GM18507 (cell line): ENCODE measurements at regions not wholly inside any gene's neighbourhood (a gene's known extent, or its start where the extent isn't known, plus 50 kb on each side); places are given as distances from the start of the nearest gene placed in this dataset.

Source experiments
- DNase-seq: peaks from one replicate; pipeline ENCODE4 v3.0.0; 2011; ENCODE audit warnings: low read depth; ENCODE audit not compliant: insufficient read length; ENCODE audit errors: extremely low spot score
- FAIRE-seq: peaks from 2 replicates; lab custom pipeline; 2011; peaks lifted over from hg19 to GRCh38; lab: Jason Lieb, UNC

- DNase-seq (no peak), FAIRE-seq (no peak)
Measured at GRCh38 chr22:47282851-47283250, 520.4 kb downstream of the TBC1D22A start.

- FAIRE-seq (no peak), DNase-seq (no peak)
Measured at GRCh38 chr22:47282366-47282765, 519.9 kb downstream of the TBC1D22A start.

GRCh38 chr22:47281126-47282106 lies 519.0 kb downstream of the TBC1D22A start:
- DNase-seq (no peak), FAIRE-seq (no peak)

GRCh38 chr22:47280301-47280700 lies 517.9 kb downstream of the TBC1D22A start:
- FAIRE-seq (no peak), DNase-seq (no peak)

GRCh38 chr22:47279746-47280145 lies 517.3 kb downstream of the TBC1D22A start:
- DNase-seq: no peak
- no peak for FAIRE-seq

GRCh38 chr22:47279337-47279736 lies 516.9 kb downstream of the TBC1D22A start:
- FAIRE-seq (no peak), DNase-seq (no peak)

- FAIRE-seq: no peak
- DNase-seq: no peak
Measured at GRCh38 chr22:47278655-47279054, 516.2 kb downstream of the TBC1D22A start.

GRCh38 chr22:47277531-47277930 lies 515.1 kb downstream of the TBC1D22A start:
- FAIRE-seq: no peak

GRCh38 chr22:47276991-47277390 lies 514.5 kb downstream of the TBC1D22A start:
- no peak for FAIRE-seq
- DNase-seq: no peak

More at GRCh38 chr22:47277531-47277930, 515.1 kb downstream of the TBC1D22A start:
- no peak for DNase-seq

GRCh38 chr22:47276450-47276820 lies 514.0 kb downstream of the TBC1D22A start:
- DNase-seq (no peak), FAIRE-seq (no peak)

GRCh38 chr22:47275605-47276449 lies 513.4 kb downstream of the TBC1D22A start:
- FAIRE-seq (no peak), DNase-seq (no peak)

- DNase-seq: no peak
- FAIRE-seq: no peak
Measured at GRCh38 chr22:47274196-47274595, 511.7 kb downstream of the TBC1D22A start.

- FAIRE-seq: no peak
- DNase-seq: no peak
Measured at GRCh38 chr22:47270463-47271135, 508.1 kb downstream of the TBC1D22A start.

GRCh38 chr22:47269516-47270088 lies 507.2 kb downstream of the TBC1D22A start:
- no peak for FAIRE-seq
- no peak for DNase-seq

GRCh38 chr22:47267513-47268282 lies 505.2 kb downstream of the TBC1D22A start:
- no peak for FAIRE-seq
- DNase-seq: no peak

GRCh38 chr22:47266329-47266728 lies 503.9 kb downstream of the TBC1D22A start:
- DNase-seq (no peak), FAIRE-seq (no peak)

GRCh38 chr22:47260551-47260950 lies 498.1 kb downstream of the TBC1D22A start:
- FAIRE-seq (no peak), DNase-seq (no peak)

GRCh38 chr22:47259990-47260389 lies 497.5 kb downstream of the TBC1D22A start:
- FAIRE-seq (no peak), DNase-seq (no peak)

- no peak for DNase-seq
- no peak for FAIRE-seq
Measured at GRCh38 chr22:47259049-47259448, 496.6 kb downstream of the TBC1D22A start.
